ENCODE measurements at regions not wholly inside any gene's neighbourhood (a gene's known extent, or its start where the extent isn't known, plus 50 kb on each side); places are given as distances from the start of the nearest gene placed in this dataset.

- TF ChIP-seq EZH2phosphoT487 (IDR thresholded peaks at IDR 0.05; ENCODE audit: borderline replicate concordance) (no peak), CTCF (conservative IDR thresholded peaks at IDR 0.05; ENCODE audit: low read length) (no peak)
These were observed 124.3 kb upstream of the UNC5B start for GRCh38 chr10:71088054-71088453.

All from Loucy (cell line).